ENCODE measurements at regions not wholly inside any gene's neighbourhood (a gene's known extent, or its start where the extent isn't known, plus 50 kb on each side); places are given as distances from the start of the nearest gene placed in this dataset.
"Not testable (repeated sequence)": the region's sequence is repeated elsewhere in the genome, so short reads cannot be mapped to it uniquely, and the experiment has no call there.

GRCh38 chr7:113371416-113372043 is 253.2 kb upstream of the SMIM30 start:
- no peak for DNase-seq

GRCh38 chr7:113370910-113371309 is 252.6 kb upstream of the SMIM30 start:
- DNase-seq: no peak

- no peak for DNase-seq
These were observed 249.9 kb upstream of the SMIM30 start for GRCh38 chr7:113368256-113368655.

- no peak for DNase-seq
These were observed 248.8 kb upstream of the SMIM30 start for GRCh38 chr7:113367041-113367586.

GRCh38 chr7:113366122-113366521 is 247.8 kb upstream of the SMIM30 start:
- DNase-seq: no peak

- DNase-seq: no peak
These were observed 231.0 kb upstream of the SMIM30 start for GRCh38 chr7:113349339-113349738.

GRCh38 chr7:113339661-113340060 is 221.3 kb upstream of the SMIM30 start:
- no peak for DNase-seq

- no peak for DNase-seq
These were observed 219.8 kb upstream of the SMIM30 start for GRCh38 chr7:113338071-113338696.

GRCh38 chr7:113336838-113337237 is 218.5 kb upstream of the SMIM30 start:
- DNase-seq: not testable (repeated sequence)

- no peak for DNase-seq
These were observed 213.0 kb upstream of the SMIM30 start for GRCh38 chr7:113331155-113331898.

- no peak for DNase-seq
These were observed 202.8 kb upstream of the SMIM30 start for GRCh38 chr7:113321201-113321600.

GRCh38 chr7:113320419-113320818 is 202.1 kb upstream of the SMIM30 start:
- no peak for DNase-seq

GRCh38 chr7:113314594-113314993 is 196.2 kb upstream of the SMIM30 start:
- DNase-seq: no peak

GRCh38 chr7:113308399-113308798 is 190.0 kb upstream of the SMIM30 start:
- no peak for DNase-seq

GRCh38 chr7:113307147-113307546 is 188.8 kb upstream of the SMIM30 start:
- DNase-seq: no peak

- DNase-seq: no peak
These were observed 187.9 kb upstream of the SMIM30 start for GRCh38 chr7:113306302-113306701.

- no peak for DNase-seq
These were observed 185.8 kb upstream of the SMIM30 start for GRCh38 chr7:113304104-113304503.

- not testable (repeated sequence) for DNase-seq
These were observed 185.0 kb upstream of the SMIM30 start for GRCh38 chr7:113303388-113303787.

- DNase-seq: no peak
These were observed 183.6 kb upstream of the SMIM30 start for GRCh38 chr7:113301983-113302382.

GRCh38 chr7:113301141-113301540 is 182.8 kb upstream of the SMIM30 start:
- no peak for DNase-seq

- no peak for DNase-seq
These were observed 181.4 kb upstream of the SMIM30 start for GRCh38 chr7:113299748-113300147.

- DNase-seq: no peak
These were observed 180.1 kb upstream of the SMIM30 start for GRCh38 chr7:113298501-113298900.

- DNase-seq: no peak
These were observed 176.4 kb upstream of the SMIM30 start for GRCh38 chr7:113294750-113295149.

- no peak for DNase-seq
These were observed 173.8 kb upstream of the SMIM30 start for GRCh38 chr7:113292105-113292504.
